ENCODE measurements at regions not wholly inside any gene's neighbourhood (a gene's known extent, or its start where the extent isn't known, plus 50 kb on each side); places are given as distances from the start of the nearest gene placed in this dataset.

- TF ChIP-seq POLR2A (IDR thresholded peaks at IDR 0.05): no peak
- no peak for TF ChIP-seq CTCF (IDR thresholded peaks at IDR 0.05)
These were observed 587.2 kb downstream of the BRD1 start for GRCh38 chr22:49240472-49240871.
